ENCODE measurements at regions not wholly inside any gene's neighbourhood (a gene's known extent, or its start where the extent isn't known, plus 50 kb on each side); places are given as distances from the start of the nearest gene placed in this dataset.

- CTCF ChIA-PET, result no interaction called here
Measured at GRCh38 chr7:10803720-10804119, 170.0 kb upstream of the PHF14 start.

More at GRCh38 chr7:10803720-10804119, 170.0 kb upstream of the PHF14 start:
- TF ChIP-seq TCF7L2 (IDR thresholded peaks at IDR 0.05; ENCODE audit: borderline replicate concordance, low read depth, low read length) (no peak), TRIM28 (IDR thresholded peaks at IDR 0.05; ENCODE audit: borderline replicate concordance, low read length) (no peak), ZNF114 (tag by site-specific recombination; IDR thresholded peaks at IDR 0.05) (no peak), ZNF24 (tag by site-specific recombination; IDR thresholded peaks at IDR 0.05) (no peak), ZNF544 (tag by site-specific recombination; IDR thresholded peaks at IDR 0.05) (no peak), ZSCAN5A (tag by site-specific recombination; IDR thresholded peaks at IDR 0.05) (no peak), KLF7 (tag by site-specific recombination; IDR thresholded peaks at IDR 0.05; ENCODE audit: borderline replicate concordance) (no peak), ZSCAN23 (tag by site-specific recombination; IDR thresholded peaks at IDR 0.05) (no peak), ZNF398 (tag by site-specific recombination; IDR thresholded peaks at IDR 0.05) (no peak), ZNF580 (tag by site-specific recombination; IDR thresholded peaks at IDR 0.05) (no peak), ZNF639 (tag by site-specific recombination; IDR thresholded peaks at IDR 0.05) (no peak), ZNF596 (tag by site-specific recombination; IDR thresholded peaks at IDR 0.05) (no peak), ZNF623 (tag by site-specific recombination; IDR thresholded peaks at IDR 0.05) (no peak), ZNF518A (tag by site-specific recombination; conservative IDR thresholded peaks at IDR 0.05; ENCODE audit: low read depth) (no peak), ZNF747 (tag by site-specific recombination; IDR thresholded peaks at IDR 0.05) (no peak), ELK4 (IDR thresholded peaks at IDR 0.05; ENCODE audit: borderline replicate concordance, low read depth, low read length) (no peak), ZNF677 (tag by site-specific recombination; IDR thresholded peaks at IDR 0.05) (no peak)
- no peaks in the 10 kb centered on the region for H3K36me3 ChIP-seq (ENCODE audit: control insufficient read depth in 2 of 2, insufficient read depth in 1 of 2, low read length in 2 of 2)
- no peak overlapping the region for H3K27ac ChIP-seq (ENCODE audit: extremely low read depth, low read depth, low read length)
- no peaks in the 10 kb centered on the region for H3K9me3 ChIP-seq (ENCODE audit: control insufficient read depth, insufficient read depth, low read depth, low read length)
- no peaks in the 10 kb centered on the region for H3K4me1 ChIP-seq (ENCODE audit: control insufficient read depth, insufficient read depth, low read length)
- POLR2A ChIA-PET, result no interaction called here
- no peak overlapping the region for H3K4me3 ChIP-seq (ENCODE audit: low read depth, low read length)

Measured in HEK293 (cell line).